Breast epithelium (tissue), 3 donors: ENCODE measurements at regions not wholly inside any gene's neighbourhood (a gene's known extent, or its start where the extent isn't known, plus 50 kb on each side); places are given as distances from the start of the nearest gene placed in this dataset.

Experiments
- CTCF ChIP-seq, 3 donors: fragments of 450-650 bp; IDR thresholded peaks; one replicate each; pipeline ENCODE4 v1.5.1; 2016 to 2017; ENCODE audit warnings: antibody characterized with exemption in 3 of 3, mild to moderate bottlenecking in 3 of 3, moderate library complexity in 3 of 3
- POLR2A ChIP-seq: fragments of 450-650 bp; IDR thresholded peaks from one replicate; pipeline ENCODE4 v1.6.1; 2016; ENCODE audit warnings: antibody characterized with exemption, mild to moderate bottlenecking, moderate library complexity

GRCh38 chr4:135144498-135144897, 942.9 kb upstream of the PABPC4L start:
- TF ChIP-seq CTCF (IDR thresholded peaks at IDR 0.05) = no peak
- TF ChIP-seq POLR2A = no peak
